ENCODE measurements at regions not wholly inside any gene's neighbourhood (a gene's known extent, or its start where the extent isn't known, plus 50 kb on each side); places are given as distances from the start of the nearest gene placed in this dataset.

DNA sequence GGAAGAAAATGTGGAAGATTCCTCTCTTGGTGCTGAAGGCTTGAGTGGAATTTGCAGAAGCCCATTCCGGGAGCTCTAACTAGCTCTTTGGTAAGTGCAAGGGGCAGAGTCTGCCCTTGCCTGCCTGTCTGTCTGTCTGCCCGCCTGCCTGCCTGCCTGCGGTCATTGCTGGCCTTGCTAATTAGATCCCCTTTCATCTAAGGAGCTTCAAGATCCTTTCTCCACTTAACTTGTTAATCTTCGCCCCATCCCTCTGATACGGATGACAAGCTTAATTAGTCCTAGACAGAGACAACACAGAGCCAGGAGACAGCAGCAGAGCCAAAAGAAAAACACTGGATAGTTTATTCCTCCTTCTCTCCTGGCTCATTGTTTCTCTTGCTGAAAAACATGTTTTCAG lies 80.2 kb upstream of the GADD45A start:
- Histone ChIP-seq H4K20me1 (ENCODE audit: insufficient read depth) (no peaks in the 10 kb centered on the region), H3K4me1 (ENCODE audit: control insufficient read depth in 1 of 2, insufficient read depth in 2 of 2, low read length in 2 of 2) (no peaks in the 10 kb centered on the region), H3K9me3 (ENCODE audit: control insufficient read depth in 1 of 2, insufficient read depth in 1 of 2, low read depth in 1 of 2, low read length in 2 of 2) (no peaks in the 10 kb centered on the region), H3K9me2 (ENCODE audit: insufficient read depth) (no peaks in the 10 kb centered on the region), H3K9ac (ENCODE audit: low read length) (no peak overlapping the region), H3K27ac (ENCODE audit: low read depth, low read length) (no peak overlapping the region), H3K79me2 (ENCODE audit: insufficient read depth, low read length) (no peaks in the 10 kb centered on the region), H2AFZ (ENCODE audit: low read depth, low read length, poor library complexity, severe bottlenecking) (no peak overlapping the region), H3K4me3 (replicated peaks in 1 of 2; ENCODE audit: low read depth in 1 of 2, low read length in 2 of 2) (no peak overlapping the region), H3K36me3 (ENCODE audit: control insufficient read depth in 1 of 2, insufficient read depth in 2 of 2, low read length in 2 of 2) (no peaks in the 10 kb centered on the region), H3K4me2 (ENCODE audit: low read length) (no peak overlapping the region), H3K27me3 (ENCODE audit: insufficient read depth, low read length) (no peaks in the 10 kb centered on the region)
- no TSS peak for BruUV-seq (replicated peaks)
- DNase-seq (ENCODE audit: low read depth, low spot score): no peak
- POLR2A ChIA-PET: no interaction called here
- RAD21 ChIA-PET (ENCODE audit: low non-redundant PET in 1 of 2, low total read pairs in 2 of 2, uncharacterized antibody in 2 of 2, unreplicated experiment in 2 of 2): no interaction called here
- CTCF ChIA-PET: no interaction called here
- intact Hi-C loops (cut with micrococcal nuclease): no loop called here
- TF ChIP-seq, protein P1, sequence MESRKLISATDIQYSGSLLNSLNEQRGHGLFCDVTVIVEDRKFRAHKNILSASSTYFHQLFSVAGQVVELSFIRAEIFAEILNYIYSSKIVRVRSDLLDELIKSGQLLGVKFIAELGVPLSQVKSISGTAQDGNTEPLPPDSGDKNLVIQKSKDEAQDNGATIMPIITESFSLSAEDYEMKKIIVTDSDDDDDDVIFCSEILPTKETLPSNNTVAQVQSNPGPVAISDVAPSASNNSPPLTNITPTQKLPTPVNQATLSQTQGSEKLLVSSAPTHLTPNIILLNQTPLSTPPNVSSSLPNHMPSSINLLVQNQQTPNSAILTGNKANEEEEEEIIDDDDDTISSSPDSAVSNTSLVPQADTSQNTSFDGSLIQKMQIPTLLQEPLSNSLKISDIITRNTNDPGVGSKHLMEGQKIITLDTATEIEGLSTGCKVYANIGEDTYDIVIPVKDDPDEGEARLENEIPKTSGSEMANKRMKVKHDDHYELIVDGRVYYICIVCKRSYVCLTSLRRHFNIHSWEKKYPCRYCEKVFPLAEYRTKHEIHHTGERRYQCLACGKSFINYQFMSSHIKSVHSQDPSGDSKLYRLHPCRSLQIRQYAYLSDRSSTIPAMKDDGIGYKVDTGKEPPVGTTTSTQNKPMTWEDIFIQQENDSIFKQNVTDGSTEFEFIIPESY (IDR thresholded peaks at IDR 0.05; ENCODE audit: extremely low read depth, insufficient replicate concordance, low read length): no peak
- TF ChIP-seq, protein P2, sequence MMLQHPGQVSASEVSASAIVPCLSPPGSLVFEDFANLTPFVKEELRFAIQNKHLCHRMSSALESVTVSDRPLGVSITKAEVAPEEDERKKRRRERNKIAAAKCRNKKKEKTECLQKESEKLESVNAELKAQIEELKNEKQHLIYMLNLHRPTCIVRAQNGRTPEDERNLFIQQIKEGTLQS (IDR thresholded peaks at IDR 0.05): no peak
- TF ChIP-seq EZH2phosphoT487 (IDR thresholded peaks at IDR 0.05; ENCODE audit: borderline replicate concordance) (no peak), EZH2 (IDR thresholded peaks at IDR 0.05) (no peak), YY1 (IDR thresholded peaks at IDR 0.05; ENCODE audit: extremely low read depth, insufficient replicate concordance, low read depth, low read length) (no peak), POLR2AphosphoS5 (IDR thresholded peaks at IDR 0.05; ENCODE audit: low read depth, low read length) (no peak), POLR2A (IDR thresholded peaks at IDR 0.05; ENCODE audit: borderline replicate concordance, extremely low read depth, insufficient read depth, insufficient read length) (no peak), SIN3A (IDR thresholded peaks at IDR 0.05; ENCODE audit: low read depth) (no peak), ZNF274 (IDR thresholded peaks at IDR 0.05; ENCODE audit: low read depth, low read length) (no peak)
- TF ChIP-seq, protein P3, sequence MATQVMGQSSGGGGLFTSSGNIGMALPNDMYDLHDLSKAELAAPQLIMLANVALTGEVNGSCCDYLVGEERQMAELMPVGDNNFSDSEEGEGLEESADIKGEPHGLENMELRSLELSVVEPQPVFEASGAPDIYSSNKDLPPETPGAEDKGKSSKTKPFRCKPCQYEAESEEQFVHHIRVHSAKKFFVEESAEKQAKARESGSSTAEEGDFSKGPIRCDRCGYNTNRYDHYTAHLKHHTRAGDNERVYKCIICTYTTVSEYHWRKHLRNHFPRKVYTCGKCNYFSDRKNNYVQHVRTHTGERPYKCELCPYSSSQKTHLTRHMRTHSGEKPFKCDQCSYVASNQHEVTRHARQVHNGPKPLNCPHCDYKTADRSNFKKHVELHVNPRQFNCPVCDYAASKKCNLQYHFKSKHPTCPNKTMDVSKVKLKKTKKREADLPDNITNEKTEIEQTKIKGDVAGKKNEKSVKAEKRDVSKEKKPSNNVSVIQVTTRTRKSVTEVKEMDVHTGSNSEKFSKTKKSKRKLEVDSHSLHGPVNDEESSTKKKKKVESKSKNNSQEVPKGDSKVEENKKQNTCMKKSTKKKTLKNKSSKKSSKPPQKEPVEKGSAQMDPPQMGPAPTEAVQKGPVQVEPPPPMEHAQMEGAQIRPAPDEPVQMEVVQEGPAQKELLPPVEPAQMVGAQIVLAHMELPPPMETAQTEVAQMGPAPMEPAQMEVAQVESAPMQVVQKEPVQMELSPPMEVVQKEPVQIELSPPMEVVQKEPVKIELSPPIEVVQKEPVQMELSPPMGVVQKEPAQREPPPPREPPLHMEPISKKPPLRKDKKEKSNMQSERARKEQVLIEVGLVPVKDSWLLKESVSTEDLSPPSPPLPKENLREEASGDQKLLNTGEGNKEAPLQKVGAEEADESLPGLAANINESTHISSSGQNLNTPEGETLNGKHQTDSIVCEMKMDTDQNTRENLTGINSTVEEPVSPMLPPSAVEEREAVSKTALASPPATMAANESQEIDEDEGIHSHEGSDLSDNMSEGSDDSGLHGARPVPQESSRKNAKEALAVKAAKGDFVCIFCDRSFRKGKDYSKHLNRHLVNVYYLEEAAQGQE (IDR thresholded peaks at IDR 0.05; ENCODE audit: low read depth): no peak
- TF ChIP-seq, protein P4, sequence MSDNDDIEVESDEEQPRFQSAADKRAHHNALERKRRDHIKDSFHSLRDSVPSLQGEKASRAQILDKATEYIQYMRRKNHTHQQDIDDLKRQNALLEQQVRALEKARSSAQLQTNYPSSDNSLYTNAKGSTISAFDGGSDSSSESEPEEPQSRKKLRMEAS (IDR thresholded peaks at IDR 0.05): no peak
- no peak for ATAC-seq
